ENCODE measurements at regions not wholly inside any gene's neighbourhood (a gene's known extent, or its start where the extent isn't known, plus 50 kb on each side); places are given as distances from the start of the nearest gene placed in this dataset.

DNA sequence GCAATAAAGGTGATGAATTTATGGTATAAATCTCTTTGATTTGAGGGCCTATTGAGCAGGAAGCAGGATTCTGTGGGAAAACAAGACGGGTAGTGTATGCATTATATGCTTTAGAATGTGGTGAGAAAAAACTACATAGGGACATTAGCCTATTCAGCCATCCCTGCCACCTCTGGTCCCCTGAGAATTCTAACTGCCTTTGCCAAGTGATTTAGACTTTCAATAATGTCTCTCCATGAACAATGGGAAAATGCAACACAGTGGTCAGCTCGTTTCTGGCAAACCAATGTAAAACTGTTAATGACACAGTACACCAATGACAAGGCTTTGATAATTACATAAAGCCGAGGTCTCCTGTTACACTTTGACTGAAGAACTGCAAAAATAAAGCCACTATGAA is 314.7 kb upstream of the CNTN4 start:
- TF ChIP-seq, protein P1, sequence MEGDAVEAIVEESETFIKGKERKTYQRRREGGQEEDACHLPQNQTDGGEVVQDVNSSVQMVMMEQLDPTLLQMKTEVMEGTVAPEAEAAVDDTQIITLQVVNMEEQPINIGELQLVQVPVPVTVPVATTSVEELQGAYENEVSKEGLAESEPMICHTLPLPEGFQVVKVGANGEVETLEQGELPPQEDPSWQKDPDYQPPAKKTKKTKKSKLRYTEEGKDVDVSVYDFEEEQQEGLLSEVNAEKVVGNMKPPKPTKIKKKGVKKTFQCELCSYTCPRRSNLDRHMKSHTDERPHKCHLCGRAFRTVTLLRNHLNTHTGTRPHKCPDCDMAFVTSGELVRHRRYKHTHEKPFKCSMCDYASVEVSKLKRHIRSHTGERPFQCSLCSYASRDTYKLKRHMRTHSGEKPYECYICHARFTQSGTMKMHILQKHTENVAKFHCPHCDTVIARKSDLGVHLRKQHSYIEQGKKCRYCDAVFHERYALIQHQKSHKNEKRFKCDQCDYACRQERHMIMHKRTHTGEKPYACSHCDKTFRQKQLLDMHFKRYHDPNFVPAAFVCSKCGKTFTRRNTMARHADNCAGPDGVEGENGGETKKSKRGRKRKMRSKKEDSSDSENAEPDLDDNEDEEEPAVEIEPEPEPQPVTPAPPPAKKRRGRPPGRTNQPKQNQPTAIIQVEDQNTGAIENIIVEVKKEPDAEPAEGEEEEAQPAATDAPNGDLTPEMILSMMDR (IDR thresholded peaks at IDR 0.05 in 4 of 5, conservative IDR thresholded peaks at IDR 0.05 in 1 of 5): no peak
- TF ChIP-seq POLR2A (IDR thresholded peaks at IDR 0.05): no peak

All from gastrocnemius medialis (tissue), 4 donors.